Loucy (cell line): ENCODE measurements at regions not wholly inside any gene's neighbourhood (a gene's known extent, or its start where the extent isn't known, plus 50 kb on each side); places are given as distances from the start of the nearest gene placed in this dataset.

Experiments
- EZH2phosphoT487 ChIP-seq: fragments of 200-600 bp; IDR thresholded peaks from 2 replicates; pipeline ENCODE4 v1.6.1; 2018; ENCODE audit warnings: antibody characterized with exemption, mild to moderate bottlenecking, moderate library complexity, borderline replicate concordance
- TF ChIP-seq, protein P1 (sequence below): fragments of 200-600 bp; sonication (generic); conservative IDR thresholded peaks from 2 replicates; pipeline ENCODE4 v1.5.1; 2014; ENCODE audit warnings: mild to moderate bottlenecking, antibody characterized with exemption, low read length

DNA sequence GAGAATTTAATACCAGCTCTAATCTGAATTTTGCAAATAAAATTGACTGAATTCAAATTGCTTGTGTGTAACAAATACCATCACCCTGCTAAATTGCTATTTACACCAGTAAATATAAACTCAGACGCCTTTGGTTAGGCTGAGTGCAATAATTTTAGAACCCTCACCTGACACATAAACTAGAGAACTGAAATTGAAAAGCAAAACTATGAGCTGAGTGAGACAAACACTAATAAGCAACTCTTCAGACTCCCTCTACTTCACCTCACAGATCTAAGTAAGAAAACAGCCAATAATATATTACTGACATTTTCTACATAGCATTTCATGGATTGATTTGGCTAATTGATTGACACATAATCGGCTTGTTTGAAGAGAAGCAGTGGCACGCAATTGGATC, 621.2 kb downstream of the REEP3 start:
- TF ChIP-seq, protein P1, sequence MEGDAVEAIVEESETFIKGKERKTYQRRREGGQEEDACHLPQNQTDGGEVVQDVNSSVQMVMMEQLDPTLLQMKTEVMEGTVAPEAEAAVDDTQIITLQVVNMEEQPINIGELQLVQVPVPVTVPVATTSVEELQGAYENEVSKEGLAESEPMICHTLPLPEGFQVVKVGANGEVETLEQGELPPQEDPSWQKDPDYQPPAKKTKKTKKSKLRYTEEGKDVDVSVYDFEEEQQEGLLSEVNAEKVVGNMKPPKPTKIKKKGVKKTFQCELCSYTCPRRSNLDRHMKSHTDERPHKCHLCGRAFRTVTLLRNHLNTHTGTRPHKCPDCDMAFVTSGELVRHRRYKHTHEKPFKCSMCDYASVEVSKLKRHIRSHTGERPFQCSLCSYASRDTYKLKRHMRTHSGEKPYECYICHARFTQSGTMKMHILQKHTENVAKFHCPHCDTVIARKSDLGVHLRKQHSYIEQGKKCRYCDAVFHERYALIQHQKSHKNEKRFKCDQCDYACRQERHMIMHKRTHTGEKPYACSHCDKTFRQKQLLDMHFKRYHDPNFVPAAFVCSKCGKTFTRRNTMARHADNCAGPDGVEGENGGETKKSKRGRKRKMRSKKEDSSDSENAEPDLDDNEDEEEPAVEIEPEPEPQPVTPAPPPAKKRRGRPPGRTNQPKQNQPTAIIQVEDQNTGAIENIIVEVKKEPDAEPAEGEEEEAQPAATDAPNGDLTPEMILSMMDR, result no peak
- no peak for TF ChIP-seq EZH2phosphoT487
